Inflammatory macrophage treated with lipopolysaccharide for 4 hours (primary cell): ENCODE measurements at regions not wholly inside any gene's neighbourhood (a gene's known extent, or its start where the extent isn't known, plus 50 kb on each side); places are given as distances from the start of the nearest gene placed in this dataset.

ENCODE experiments used
- DNase-seq: peaks from one replicate; pipeline ENCODE4 v3.0.0-alpha.2; 2020

DNA sequence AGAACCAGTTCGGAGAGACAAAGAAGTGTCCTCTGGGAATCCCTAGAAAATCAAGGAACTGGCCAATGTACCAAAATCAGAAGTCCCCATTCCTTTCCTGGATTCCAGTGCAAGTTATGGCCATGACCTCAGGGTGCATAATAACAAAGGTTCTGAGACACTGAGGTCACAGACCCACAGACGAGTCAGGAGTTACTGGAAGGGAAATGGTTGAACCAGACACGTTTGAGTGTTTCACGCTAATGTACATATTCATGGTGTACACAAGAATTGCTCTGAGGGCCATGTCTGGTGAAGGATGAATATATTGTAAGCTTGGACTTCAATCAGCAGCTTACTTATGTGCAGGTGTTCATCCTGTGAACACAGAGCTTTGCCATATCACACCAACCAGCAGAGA lies 58.6 kb upstream of the KLHL29 start:
- no peak for DNase-seq

DNA sequence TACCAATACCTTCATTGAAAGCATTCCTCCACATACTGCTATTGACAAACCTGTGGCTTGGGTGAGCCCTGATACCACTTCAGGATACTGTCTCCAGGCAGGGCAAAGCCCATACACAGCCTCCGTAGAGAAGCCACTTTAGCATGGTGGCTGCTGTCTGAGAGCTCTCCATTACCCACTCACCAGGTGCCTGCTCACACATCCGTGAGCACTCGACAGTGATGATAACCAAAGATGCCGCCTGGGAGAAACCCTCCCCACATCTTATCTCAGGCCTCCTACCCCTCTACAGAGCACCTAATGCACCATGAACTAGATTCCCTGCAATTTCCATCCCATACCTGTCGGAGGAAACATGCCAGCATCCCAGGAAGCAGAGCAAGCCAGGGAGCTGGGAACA lies 57.6 kb upstream of the KLHL29 start:
- no peak for DNase-seq

DNA sequence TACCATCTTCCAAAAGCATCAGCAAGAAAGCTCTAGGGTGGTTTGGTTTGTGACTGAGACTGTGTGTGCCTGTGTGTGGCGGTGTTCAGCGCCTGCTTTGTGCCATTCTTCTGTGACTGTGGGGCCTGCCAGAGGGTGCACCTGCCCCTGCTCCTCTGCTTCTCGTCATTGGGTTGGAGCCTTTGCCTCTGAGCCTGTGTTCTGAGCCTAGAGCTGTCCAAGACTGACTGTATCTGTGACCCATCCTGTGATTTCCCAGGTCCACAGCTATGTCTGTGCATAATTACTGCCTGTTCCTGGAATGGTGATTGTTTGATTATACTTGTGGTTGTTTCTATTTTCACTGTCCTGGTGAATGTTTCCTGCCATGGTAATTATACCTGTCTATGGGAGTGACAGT lies 57.1 kb upstream of the KLHL29 start:
- DNase-seq = no peak

DNA sequence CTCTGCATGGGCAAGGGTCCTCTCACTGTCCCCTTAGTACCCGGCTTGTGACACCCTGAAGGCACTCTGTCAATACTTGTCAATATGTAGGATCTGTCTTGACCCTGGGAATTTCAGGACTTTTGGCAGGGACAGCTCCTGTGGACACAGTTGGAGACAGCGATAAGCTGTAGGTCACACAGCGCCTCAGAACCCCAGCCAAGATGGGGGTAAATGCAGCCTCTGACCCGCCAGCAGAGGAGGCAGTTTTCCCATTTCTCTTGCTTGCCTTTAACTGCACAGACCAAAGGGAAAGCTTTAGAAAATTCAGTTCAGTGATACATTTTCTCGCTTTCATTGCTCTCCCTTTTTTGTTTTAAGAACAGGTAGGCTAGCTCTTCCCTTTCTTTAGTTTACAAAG lies 54.8 kb upstream of the KLHL29 start:
- no peak for DNase-seq
